ENCODE measurements at regions not wholly inside any gene's neighbourhood (a gene's known extent, or its start where the extent isn't known, plus 50 kb on each side); places are given as distances from the start of the nearest gene placed in this dataset.

GRCh38 chr4:45030059-45030458 lies 303.7 kb upstream of the GNPDA2 start:
- intact Hi-C loops (cut with micrococcal nuclease) (no loop called here), in situ Hi-C loops (cut with MboI; ENCODE audit: low sequenced_read_pairs) (no loop called here), dilution Hi-C loops (cut with HindIII; ENCODE audit: low sequenced_read_pairs, unreplicated experiment) (no loop called here)
- Histone ChIP-seq H2BK20ac (ENCODE audit: low read depth, low read length) (no peak overlapping the region), H2BK5ac (ENCODE audit: low read depth, low read length, poor library complexity, severe bottlenecking) (no peak overlapping the region), H3K9me1 (ENCODE audit: insufficient read depth, low read length) (no peaks in the 10 kb centered on the region), H2AK9ac (replicated peaks; ENCODE audit: low read depth, low read length, poor library complexity) (no peak overlapping the region), H3K9me3 (ENCODE audit: control insufficient read depth, insufficient read depth, low read length) (peaks cover 4% of the 10 kb centered on the region; the same call in 1 of the 2 replicates), H2AK5ac (ENCODE audit: low read depth, low read length) (no peak overlapping the region), H4K91ac (ENCODE audit: insufficient read depth, low read depth, low read length) (no peak overlapping the region), H3K27ac (ENCODE audit: insufficient read depth, low read length) (no peak overlapping the region), H3K56ac (ENCODE audit: extremely low read depth, insufficient read depth, low read length) (no peak overlapping the region), H2BK15ac (ENCODE audit: low read depth, low read length) (no peak overlapping the region), H4K5ac (ENCODE audit: low read depth, low read length) (no peak overlapping the region), H3K4ac (ENCODE audit: low read depth, low read length) (no peak overlapping the region), H3K79me1 (ENCODE audit: low read depth in 1 of 2, low read length in 2 of 2) (no peaks in the 10 kb centered on the region), H3K18ac (ENCODE audit: low read depth, low read length) (no peak overlapping the region), H3K23ac (ENCODE audit: low read depth, low read length) (no peak overlapping the region), H2AFZ (replicated peaks; ENCODE audit: low read length, poor library complexity) (no peak overlapping the region), H3K9ac (ENCODE audit: low read depth, low read length) (no peak overlapping the region), H4K20me1 (ENCODE audit: insufficient read depth, low read length) (no peaks in the 10 kb centered on the region), H2BK120ac (ENCODE audit: low read depth, low read length) (no peak overlapping the region), H3K36me3 (ENCODE audit: control insufficient read depth, insufficient read depth, low read length) (no peaks in the 10 kb centered on the region), H3K4me3 (ENCODE audit: insufficient read depth, low read depth, low read length) (no peak overlapping the region), H3K4me2 (ENCODE audit: low read depth, low read length) (no peak overlapping the region), H3K4me1 (ENCODE audit: control insufficient read depth, insufficient read depth, low read length) (no peaks in the 10 kb centered on the region), H4K8ac (ENCODE audit: low read depth in 2 of 2, low read length in 2 of 2) (no peak overlapping the region), H3K27me3 (ENCODE audit: control insufficient read depth, insufficient read depth, low read length) (no peaks in the 10 kb centered on the region), H3K14ac (replicated peaks; ENCODE audit: low read depth, low read length) (no peak overlapping the region)
- CTCF ChIA-PET: no interaction called here
- WGBS, 2 experiments (ENCODE audit: extremely low coverage in 2 of 2, insufficient read length in 1 of 2): no CpG with 5 or more reads among the region's 1 CpG
- no TSS peak for BruUV-seq (replicated peaks)
- no peak for ATAC-seq (ENCODE audit: low read depth)
- DNase-seq: no peak
- POLR2A ChIA-PET (ENCODE audit: unreplicated experiment): no interaction called here
- TF ChIP-seq MXI1 (IDR thresholded peaks at IDR 0.05; ENCODE audit: borderline replicate concordance, low read depth, low read length): no peak
- no peak for TF ChIP-seq SMC3 (IDR thresholded peaks at IDR 0.05; ENCODE audit: low read depth, low read length)
- TF ChIP-seq RCOR1 (IDR thresholded peaks at IDR 0.05; ENCODE audit: insufficient replicate concordance, low read length): no peak
- TF ChIP-seq MAZ (IDR thresholded peaks at IDR 0.05; ENCODE audit: borderline replicate concordance, low read depth, low read length): no peak
- no peak for TF ChIP-seq BHLHE40 (IDR thresholded peaks at IDR 0.05; ENCODE audit: low read depth, low read length)
- no peak for TF ChIP-seq ELK1 (IDR thresholded peaks at IDR 0.05; ENCODE audit: borderline replicate concordance, low read depth, low read length)
- no peak for TF ChIP-seq RFX5 (IDR thresholded peaks at IDR 0.05; ENCODE audit: low read depth, low read length)
- no peak for TF ChIP-seq CHD1 (IDR thresholded peaks at IDR 0.05; ENCODE audit: low read depth, low read length)
- TF ChIP-seq RAD21 (IDR thresholded peaks at IDR 0.05; ENCODE audit: low read length): no peak
- no peak for TF ChIP-seq MAFK (IDR thresholded peaks at IDR 0.05; ENCODE audit: low read depth, low read length)
- TF ChIP-seq, protein P1, sequence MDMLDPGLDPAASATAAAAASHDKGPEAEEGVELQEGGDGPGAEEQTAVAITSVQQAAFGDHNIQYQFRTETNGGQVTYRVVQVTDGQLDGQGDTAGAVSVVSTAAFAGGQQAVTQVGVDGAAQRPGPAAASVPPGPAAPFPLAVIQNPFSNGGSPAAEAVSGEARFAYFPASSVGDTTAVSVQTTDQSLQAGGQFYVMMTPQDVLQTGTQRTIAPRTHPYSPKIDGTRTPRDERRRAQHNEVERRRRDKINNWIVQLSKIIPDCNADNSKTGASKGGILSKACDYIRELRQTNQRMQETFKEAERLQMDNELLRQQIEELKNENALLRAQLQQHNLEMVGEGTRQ (IDR thresholded peaks at IDR 0.05; ENCODE audit: low read depth, low read length): no peak
- no peak for TF ChIP-seq CEBPB (IDR thresholded peaks at IDR 0.05; ENCODE audit: low read depth, low read length)

All from IMR-90 (cell line).